ENCODE measurements at regions not wholly inside any gene's neighbourhood (a gene's known extent, or its start where the extent isn't known, plus 50 kb on each side); places are given as distances from the start of the nearest gene placed in this dataset.
A peak's percentile ranks its signal among the peaks of the same experiment; 100 is the strongest.

DNA sequence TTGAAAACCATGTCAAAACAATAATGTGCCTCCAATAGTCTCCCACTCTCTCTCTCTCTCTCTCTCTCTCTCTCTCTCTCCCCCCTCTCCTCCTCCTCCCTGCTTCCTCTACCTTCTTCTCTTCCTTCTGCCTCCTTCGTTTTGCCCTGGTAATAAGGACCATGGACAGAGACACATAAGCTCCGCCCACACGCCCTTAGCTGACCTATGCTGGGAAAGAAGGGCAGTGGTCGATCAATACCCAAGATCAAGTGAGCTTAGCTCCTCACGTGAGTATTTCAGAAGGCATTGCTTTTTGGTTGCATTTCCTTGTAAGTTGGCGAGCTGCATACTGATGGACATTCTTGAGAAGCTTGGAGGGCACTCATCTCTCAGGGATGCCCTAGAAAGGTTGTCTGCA lies 194.8 kb downstream of the MIAT start:
- no peak for DNase-seq
- Mint-ChIP-seq H3K27me3 (no peaks in the 10 kb centered on the region), H3K36me3 (peaks cover 0 to 55% (median 42%) of the 10 kb centered on the region in 5 donors), H3K9me3 (peaks cover 0 to 4% (median 0%) of the 10 kb centered on the region in 11 donors), H3K27ac (no peak overlapping the region), H3K4me3 (no peak overlapping the region), H3K4me1 (peaks cover 0 to 2% (median 0%) of the 10 kb centered on the region in 7 donors)
- H3K27ac ChIP-seq (ENCODE audit: low read depth, low read length), result no peak overlapping the region
- no peak overlapping the region for H3K4me3 ChIP-seq (ENCODE audit: low read length)
- no peak for ATAC-seq
- CTCF ChIA-PET, result no interaction called here
- POLR2A ChIA-PET, result no interaction called here
- peaks cover 0 to 12% (median 0%) of the 10 kb centered on the region in 3 experiments for H3K36me3 ChIP-seq (ENCODE audit: control insufficient read depth in 2 of 3, insufficient read depth in 3 of 3, low read length in 3 of 3)
- intact Hi-C loops (cut with micrococcal nuclease), result no loop called here
- H3K4me1 ChIP-seq (ENCODE audit: control insufficient read depth in 2 of 2, insufficient read depth in 2 of 2, low read length in 2 of 2), result no peaks in the 10 kb centered on the region
- no peaks in the 10 kb centered on the region for H3K27me3 ChIP-seq (ENCODE audit: control insufficient read depth in 2 of 2, insufficient read depth in 2 of 2, low read length in 2 of 2)
- no peaks in the 10 kb centered on the region for H3K9me3 ChIP-seq (ENCODE audit: control insufficient read depth in 2 of 3, low read length in 3 of 3)

DNA sequence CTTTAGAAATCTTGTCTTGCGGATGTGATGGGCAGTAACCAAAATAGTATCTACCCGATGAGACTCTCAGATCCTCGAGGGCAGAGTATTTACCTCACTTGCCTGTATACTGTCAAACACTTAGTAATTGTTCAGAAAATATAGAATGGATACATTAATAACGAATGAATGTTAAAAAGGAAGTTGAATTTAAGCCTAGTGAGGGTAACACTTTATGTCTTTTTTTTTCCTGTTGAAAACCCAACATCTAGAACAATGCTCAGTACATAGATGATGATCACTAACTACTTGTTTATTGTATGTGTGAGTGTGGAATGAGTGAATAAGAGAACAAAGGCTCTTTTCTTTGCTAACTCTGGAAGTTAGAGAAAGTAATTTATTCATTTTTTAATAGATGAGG lies 195.7 kb downstream of the MIAT start:
- CTCF ChIA-PET, result no interaction called here
- peaks cover 0 to 9% (median 0%) of the 10 kb centered on the region in 3 experiments for H3K36me3 ChIP-seq (ENCODE audit: control insufficient read depth in 2 of 3, insufficient read depth in 3 of 3, low read length in 3 of 3)
- H3K9me3 ChIP-seq (ENCODE audit: control insufficient read depth in 2 of 3, low read length in 3 of 3), result no peaks in the 10 kb centered on the region
- POLR2A ChIA-PET, result no interaction called here
- H3K36me3 Mint-ChIP-seq, result peaks cover 0 to 61% (median 48%) of the 10 kb centered on the region in 5 donors
- ATAC-seq (no peak), DNase-seq (no peak)
- H3K27me3 ChIP-seq (ENCODE audit: control insufficient read depth in 2 of 2, insufficient read depth in 2 of 2, low read length in 2 of 2), result no peaks in the 10 kb centered on the region
- H3K27me3 Mint-ChIP-seq, result no peaks in the 10 kb centered on the region
- intact Hi-C loops (cut with micrococcal nuclease), result no loop called here
- no peak overlapping the region for H3K4me3 ChIP-seq (ENCODE audit: low read length)
- H3K27ac Mint-ChIP-seq, result peak overlapping the region in 1 of 9 donors; percentile 1
- H3K9me3 Mint-ChIP-seq, result peaks cover 0 to 4% (median 0%) of the 10 kb centered on the region in 11 donors
- H3K4me1 Mint-ChIP-seq, result no peaks in the 10 kb centered on the region
- no peak overlapping the region for H3K27ac ChIP-seq (ENCODE audit: low read depth, low read length)
- H3K4me3 Mint-ChIP-seq, result no peak overlapping the region
- no peaks in the 10 kb centered on the region for H3K4me1 ChIP-seq (ENCODE audit: control insufficient read depth in 2 of 2, insufficient read depth in 2 of 2, low read length in 2 of 2)

DNA sequence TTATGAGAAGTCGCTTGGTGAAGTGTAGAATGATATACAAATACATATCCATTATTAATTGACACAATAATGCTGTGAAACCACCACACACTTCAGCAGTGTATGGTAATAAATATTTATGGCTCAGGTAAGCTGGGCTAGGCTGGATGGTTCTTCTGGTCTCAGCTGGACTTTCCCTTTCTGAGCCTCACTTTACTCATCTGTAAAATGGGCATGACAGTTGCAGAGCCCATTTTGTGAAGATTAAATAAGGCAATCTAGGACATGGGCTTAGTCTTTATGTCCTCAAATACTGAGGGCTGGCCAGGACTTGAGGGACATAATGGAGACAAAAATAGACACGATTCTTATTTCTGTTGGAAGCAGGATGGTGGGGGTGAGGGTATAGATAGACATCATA lies 196.1 kb downstream of the MIAT start:
- ATAC-seq (no peak), DNase-seq (no peak)
- Histone ChIP-seq H3K9me3 (ENCODE audit: control insufficient read depth in 2 of 3, low read length in 3 of 3) (no peaks in the 10 kb centered on the region), H3K4me3 (ENCODE audit: low read length) (no peak overlapping the region), H3K27ac (ENCODE audit: low read depth, low read length) (no peak overlapping the region), H3K4me1 (ENCODE audit: control insufficient read depth in 2 of 2, insufficient read depth in 2 of 2, low read length in 2 of 2) (no peaks in the 10 kb centered on the region), H3K27me3 (ENCODE audit: control insufficient read depth in 2 of 2, insufficient read depth in 2 of 2, low read length in 2 of 2) (no peaks in the 10 kb centered on the region), H3K36me3 (ENCODE audit: control insufficient read depth in 2 of 3, insufficient read depth in 3 of 3, low read length in 3 of 3) (peaks cover 0 to 9% (median 0%) of the 10 kb centered on the region in 3 experiments)
- CTCF ChIA-PET, result no interaction called here
- Mint-ChIP-seq H3K27me3 (no peaks in the 10 kb centered on the region), H3K27ac (no peak overlapping the region), H3K9me3 (peaks cover 0 to 4% (median 0%) of the 10 kb centered on the region in 11 donors), H3K4me3 (no peak overlapping the region), H3K36me3 (peaks cover 0 to 64% (median 52%) of the 10 kb centered on the region in 5 donors), H3K4me1 (no peaks in the 10 kb centered on the region)
- intact Hi-C loops (cut with micrococcal nuclease), result no loop called here
- POLR2A ChIA-PET, result no interaction called here

DNA sequence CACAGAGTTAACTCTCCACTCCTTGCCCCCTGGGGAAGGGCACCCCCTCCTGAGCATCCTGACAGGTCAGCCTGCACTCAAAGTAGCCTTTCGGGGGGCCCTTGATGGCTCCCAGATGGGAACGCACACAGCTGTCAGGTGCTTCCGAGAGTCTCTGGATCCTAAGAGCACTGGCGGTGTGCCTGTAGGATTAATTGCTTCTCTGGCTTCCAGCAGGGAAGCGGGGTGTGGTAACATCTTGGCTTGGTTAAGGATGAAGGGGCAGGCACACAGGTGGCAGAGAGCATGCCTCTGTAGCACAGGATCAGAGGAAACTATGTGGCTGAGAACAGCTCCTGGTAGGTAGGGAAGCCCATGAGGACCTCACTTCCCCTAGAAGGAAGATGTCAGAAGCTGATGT lies 199.8 kb downstream of the MIAT start:
- H3K4me1 ChIP-seq (ENCODE audit: control insufficient read depth in 2 of 2, insufficient read depth in 2 of 2, low read length in 2 of 2), result no peaks in the 10 kb centered on the region
- no peak overlapping the region for H3K27ac Mint-ChIP-seq
- ChIA-PET POLR2A (no interaction called here), CTCF (no interaction called here)
- no peaks in the 10 kb centered on the region for H3K9me3 ChIP-seq (ENCODE audit: control insufficient read depth in 2 of 3, low read length in 3 of 3)
- no peak overlapping the region for H3K4me3 ChIP-seq (ENCODE audit: low read length)
- H3K27ac ChIP-seq (ENCODE audit: low read depth, low read length), result no peak overlapping the region
- H3K27me3 ChIP-seq (ENCODE audit: control insufficient read depth in 2 of 2, insufficient read depth in 2 of 2, low read length in 2 of 2), result no peaks in the 10 kb centered on the region
- no peaks in the 10 kb centered on the region for H3K9me3 Mint-ChIP-seq
- peaks cover 0 to 2% (median 0%) of the 10 kb centered on the region in 3 experiments for H3K36me3 ChIP-seq (ENCODE audit: control insufficient read depth in 2 of 3, insufficient read depth in 3 of 3, low read length in 3 of 3)
- peaks cover 0 to 70% (median 53%) of the 10 kb centered on the region in 5 donors for H3K36me3 Mint-ChIP-seq
- ATAC-seq (no peak), DNase-seq (no peak)
- no peak overlapping the region for H3K4me3 Mint-ChIP-seq
- intact Hi-C loops (cut with micrococcal nuclease), result no loop called here
- H3K4me1 Mint-ChIP-seq, result no peaks in the 10 kb centered on the region
- H3K27me3 Mint-ChIP-seq, result no peaks in the 10 kb centered on the region

- DNase-seq, result no peak
- Histone ChIP-seq H3K4me1 (ENCODE audit: control insufficient read depth in 2 of 2, insufficient read depth in 2 of 2, low read length in 2 of 2) (no peaks in the 10 kb centered on the region), H3K36me3 (ENCODE audit: control insufficient read depth in 2 of 3, insufficient read depth in 3 of 3, low read length in 3 of 3) (peaks cover 0 to 12% (median 0%) of the 10 kb centered on the region in 3 experiments), H3K4me3 (ENCODE audit: low read length) (no peak overlapping the region), H3K27me3 (ENCODE audit: control insufficient read depth in 2 of 2, insufficient read depth in 2 of 2, low read length in 2 of 2) (no peaks in the 10 kb centered on the region), H3K9me3 (ENCODE audit: control insufficient read depth in 2 of 3, low read length in 3 of 3) (no peaks in the 10 kb centered on the region), H3K27ac (ENCODE audit: low read depth, low read length) (no peak overlapping the region)
- Mint-ChIP-seq H3K27me3 (no peaks in the 10 kb centered on the region), H3K4me3 (no peak overlapping the region), H3K36me3 (peaks cover 0 to 72% (median 57%) of the 10 kb centered on the region in 5 donors), H3K27ac (no peak overlapping the region), H3K9me3 (peaks cover 0 to 6% (median 4%) of the 10 kb centered on the region in 11 donors), H3K4me1 (no peaks in the 10 kb centered on the region)
- ChIA-PET POLR2A (no interaction called here), CTCF (interaction anchor here (0.7 kb wide), 1 partner anchor 852 kb away, joined by 3 read pairs; no protein-coding TSS in a partner anchor)
- no peak for ATAC-seq
- intact Hi-C loops (cut with micrococcal nuclease), result no loop called here
These were observed 202.9 kb downstream of the MIAT start for GRCh38 chr22:26860301-26860700.

- CTCF ChIA-PET, result no interaction called here
- H3K4me3 Mint-ChIP-seq, result no peak overlapping the region
- POLR2A ChIA-PET, result no interaction called here
These were observed 207.6 kb downstream of the MIAT start for GRCh38 chr22:26865021-26865420.

DNA sequence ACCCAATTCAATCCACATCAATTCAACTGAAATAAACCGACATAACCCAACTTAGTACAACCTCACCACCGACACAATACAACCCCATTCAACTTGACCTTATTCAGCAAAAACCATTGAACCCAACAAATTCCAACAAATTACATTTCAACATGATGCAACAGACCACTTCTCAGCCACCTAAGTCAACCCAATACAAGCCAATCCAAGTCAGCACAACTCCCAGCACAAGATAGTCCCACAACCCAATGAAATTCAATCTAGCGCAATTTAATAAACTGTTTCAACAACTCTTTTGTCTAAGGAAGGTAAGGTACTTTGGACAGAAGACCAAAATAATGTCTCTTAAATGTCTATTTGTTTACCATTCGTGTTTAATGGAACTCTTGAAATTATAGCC lies 226.0 kb downstream of the MIAT start:
- no peak overlapping the region for H3K27ac ChIP-seq (ENCODE audit: low read depth, low read length)
- DNase-seq (no peak), ATAC-seq (no peak)
- intact Hi-C loops (cut with micrococcal nuclease), result no loop called here
- H3K4me3 Mint-ChIP-seq, result no peak overlapping the region
- peaks cover 0 to 2% (median 0%) of the 10 kb centered on the region in 11 donors for H3K9me3 Mint-ChIP-seq
- peaks cover 0 to 9% (median 0%) of the 10 kb centered on the region in 3 experiments for H3K36me3 ChIP-seq (ENCODE audit: control insufficient read depth in 2 of 3, insufficient read depth in 3 of 3, low read length in 3 of 3)
- CTCF ChIA-PET, result no interaction called here
- POLR2A ChIA-PET, result no interaction called here
- no peaks in the 10 kb centered on the region for H3K27me3 ChIP-seq (ENCODE audit: control insufficient read depth in 2 of 2, insufficient read depth in 2 of 2, low read length in 2 of 2)
- H3K27ac Mint-ChIP-seq, result no peak overlapping the region
- H3K4me3 ChIP-seq (ENCODE audit: low read length), result no peak overlapping the region
- H3K4me1 Mint-ChIP-seq, result no peaks in the 10 kb centered on the region
- no peaks in the 10 kb centered on the region for H3K9me3 ChIP-seq (ENCODE audit: control insufficient read depth in 2 of 3, low read length in 3 of 3)
- no peaks in the 10 kb centered on the region for H3K27me3 Mint-ChIP-seq
- H3K36me3 Mint-ChIP-seq, result peaks cover 0 to 74% (median 42%) of the 10 kb centered on the region in 5 donors
- no peaks in the 10 kb centered on the region for H3K4me1 ChIP-seq (ENCODE audit: control insufficient read depth in 2 of 2, insufficient read depth in 2 of 2, low read length in 2 of 2)

More at GRCh38 chr22:26865021-26865420, 207.6 kb downstream of the MIAT start:
- Histone ChIP-seq H3K27me3 (ENCODE audit: control insufficient read depth in 2 of 2, insufficient read depth in 2 of 2, low read length in 2 of 2) (no peaks in the 10 kb centered on the region), H3K4me1 (ENCODE audit: control insufficient read depth in 2 of 2, insufficient read depth in 2 of 2, low read length in 2 of 2) (no peaks in the 10 kb centered on the region), H3K9me3 (ENCODE audit: control insufficient read depth in 2 of 3, low read length in 3 of 3) (no peaks in the 10 kb centered on the region), H3K4me3 (ENCODE audit: low read length) (no peak overlapping the region), H3K27ac (ENCODE audit: low read depth, low read length) (no peak overlapping the region), H3K36me3 (ENCODE audit: control insufficient read depth in 2 of 3, insufficient read depth in 3 of 3, low read length in 3 of 3) (peaks cover 0 to 19% (median 0%) of the 10 kb centered on the region in 3 experiments)
- Mint-ChIP-seq H3K4me1 (no peaks in the 10 kb centered on the region), H3K9me3 (peaks cover 0 to 22% (median 13%) of the 10 kb centered on the region in 11 donors), H3K27ac (no peak overlapping the region), H3K27me3 (no peaks in the 10 kb centered on the region), H3K36me3 (peaks cover 0 to 84% (median 70%) of the 10 kb centered on the region in 5 donors)
- ATAC-seq (no peak), DNase-seq (no peak)
- intact Hi-C loops (cut with micrococcal nuclease), result no loop called here

Data from naive thymus-derived CD4-positive, alpha-beta T cell (primary cell).